MG63 (cell line): ENCODE measurements at regions not wholly inside any gene's neighbourhood (a gene's known extent, or its start where the extent isn't known, plus 50 kb on each side); places are given as distances from the start of the nearest gene placed in this dataset.
A peak's percentile ranks its signal among the peaks of the same experiment; 100 is the strongest.

Experiments used
- DNase-seq: peaks from one replicate; pipeline ENCODE4 v3.0.0-alpha.2; 2020
- H3K27me3 ChIP-seq: fragments of 250-450 bp; sonication (Bioruptor Pico); 2 replicates; pipeline ENCODE4 v1.5.1; 2020; ENCODE audit warnings: mild to moderate bottlenecking, moderate library complexity
- H3K36me3 ChIP-seq: fragments of 250-450 bp; sonication (Bioruptor Pico); 2 replicates; pipeline ENCODE4 v1.5.1; 2020; ENCODE audit warnings: mild to moderate bottlenecking, moderate library complexity
- H3K4me3 ChIP-seq: fragments of 250-450 bp; sonication (Bioruptor Pico); 2 replicates; pipeline ENCODE4 v1.5.1; 2020; ENCODE audit warnings: mild to moderate bottlenecking, moderate library complexity
- H3K9me3 ChIP-seq: fragments of 250-450 bp; sonication (Bioruptor Pico); 2 replicates; pipeline ENCODE4 v1.5.1; 2020; ENCODE audit warnings: mild to moderate bottlenecking, moderate library complexity

DNA sequence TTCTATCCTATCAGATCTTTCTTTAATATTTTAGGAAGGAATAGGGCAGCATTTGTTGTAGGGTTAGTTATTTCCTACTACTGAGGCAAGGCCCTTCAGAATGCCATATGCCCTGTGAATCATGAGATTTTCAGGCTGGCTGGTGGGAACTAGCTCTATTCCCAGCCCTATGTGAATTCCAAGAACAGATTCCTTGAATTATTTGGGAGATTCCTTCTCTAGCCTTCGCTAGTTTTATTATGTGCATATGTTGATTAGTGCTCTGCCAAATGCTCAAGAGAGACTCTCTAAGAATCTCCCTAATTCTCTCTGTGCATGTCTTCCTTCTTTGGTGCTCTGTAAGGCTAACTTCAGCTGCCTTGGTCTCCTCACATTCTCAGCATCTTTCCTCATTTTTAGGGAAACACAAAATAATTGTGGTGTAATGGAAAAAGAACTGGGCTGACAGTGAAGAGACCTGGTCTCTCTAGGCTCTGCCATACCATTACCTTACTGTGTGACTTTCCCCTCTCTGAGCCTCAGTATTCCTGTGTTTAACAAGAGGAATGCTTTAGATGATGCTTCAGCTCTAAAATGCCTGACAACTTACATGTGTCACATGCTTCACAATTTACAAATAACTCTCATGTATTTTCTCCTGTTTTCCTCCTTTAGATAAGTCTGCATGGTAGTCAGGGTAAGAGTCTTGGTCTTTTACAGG, 79.7 kb downstream of the VMA21 start:
- no peak for DNase-seq
- Histone ChIP-seq H3K36me3 (no peaks in the 10 kb centered on the region), H3K27me3 (no peaks in the 10 kb centered on the region), H3K4me3 (no peak overlapping the region), H3K9me3 (no peaks in the 10 kb centered on the region)

DNA sequence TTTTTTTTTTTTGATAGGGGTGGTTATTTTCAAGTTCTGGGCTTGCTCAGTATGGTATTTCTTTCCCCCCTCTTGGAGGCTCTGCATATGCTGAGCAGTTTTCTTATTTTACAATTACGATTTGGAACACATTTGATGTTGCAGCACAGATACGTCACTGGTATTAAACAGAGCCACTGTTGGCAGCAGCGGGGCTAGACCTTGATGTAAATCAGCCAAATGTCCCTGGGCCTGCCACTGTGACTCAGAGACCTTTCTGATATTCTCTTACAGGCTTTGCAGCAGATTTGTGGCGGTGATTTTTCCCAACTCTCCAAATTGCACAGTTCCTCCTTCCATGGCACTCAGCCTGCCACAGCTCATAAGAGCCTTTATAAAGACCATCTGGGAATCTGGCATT, 81.1 kb downstream of the VMA21 start:
- no peak for DNase-seq
- Histone ChIP-seq H3K36me3 (no peaks in the 10 kb centered on the region), H3K4me3 (no peak overlapping the region), H3K27me3 (no peaks in the 10 kb centered on the region), H3K9me3 (no peaks in the 10 kb centered on the region)

DNA sequence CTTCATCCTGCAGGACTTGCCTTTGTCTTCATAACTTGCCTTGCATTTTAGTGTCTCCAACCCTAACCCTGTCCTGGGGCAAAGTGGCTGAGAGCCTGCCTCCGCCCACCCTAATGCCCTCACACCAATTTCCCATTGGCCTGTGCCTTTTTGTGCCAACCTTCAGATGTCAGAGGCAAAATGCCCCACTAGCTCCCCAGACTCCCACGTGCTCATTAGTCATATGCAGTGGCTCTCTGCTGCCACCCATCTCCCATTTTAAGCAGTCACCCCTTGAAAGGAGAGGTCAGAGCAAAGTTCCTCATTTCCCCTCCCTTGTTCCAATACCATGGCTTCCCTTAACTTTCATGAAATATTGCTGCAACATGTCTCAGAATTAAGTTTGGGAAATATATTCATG, 74.8 kb upstream of the PASD1 start:
- Histone ChIP-seq H3K27me3 (no peaks in the 10 kb centered on the region), H3K36me3 (no peaks in the 10 kb centered on the region), H3K4me3 (no peak overlapping the region), H3K9me3 (no peaks in the 10 kb centered on the region)
- peak; percentile 17 for DNase-seq

DNA sequence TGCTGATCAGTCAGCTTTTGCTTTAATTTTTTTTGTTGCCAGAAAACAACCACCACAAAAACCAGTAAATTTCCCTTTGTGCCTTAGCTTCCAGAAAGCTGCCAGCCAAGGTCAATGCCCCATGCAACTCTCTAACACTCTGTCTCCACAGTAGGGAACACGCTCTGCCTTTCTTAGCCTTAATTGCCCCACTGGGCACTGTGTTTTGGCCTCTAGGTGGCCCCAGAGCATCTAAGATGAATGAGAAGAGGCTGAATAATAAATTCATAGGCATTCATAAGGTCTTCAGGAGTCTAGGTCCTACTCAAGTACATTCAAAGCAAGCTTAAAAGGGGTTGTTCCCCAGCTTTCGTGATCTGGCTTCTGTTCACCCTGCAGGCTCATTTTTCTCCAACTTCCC, 57.7 kb upstream of the PASD1 start:
- H3K4me3 ChIP-seq, result no peak overlapping the region
- peak; percentile 17 for DNase-seq
- no peaks in the 10 kb centered on the region for H3K36me3 ChIP-seq
- no peaks in the 10 kb centered on the region for H3K9me3 ChIP-seq
- H3K27me3 ChIP-seq, result no peaks in the 10 kb centered on the region

DNA sequence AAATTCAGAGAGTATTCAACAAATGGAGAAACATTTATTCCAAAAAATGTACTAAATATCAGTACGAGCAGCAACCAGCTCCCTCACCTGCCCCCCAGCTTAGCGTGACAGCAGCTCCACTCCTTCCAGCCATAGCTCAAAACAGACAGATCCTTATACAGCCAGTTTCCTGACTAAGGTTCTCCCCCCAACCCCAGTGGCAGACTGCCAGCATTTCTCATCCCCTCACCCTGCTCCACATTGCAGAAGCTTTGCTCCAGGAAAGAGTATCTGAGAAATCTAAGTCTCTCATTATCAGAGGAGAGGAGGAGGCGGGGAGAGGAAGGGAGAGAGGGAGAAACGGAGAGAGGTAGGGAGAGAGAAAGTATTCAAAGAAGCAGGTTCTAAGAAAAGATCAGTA, 53.3 kb upstream of the PASD1 start:
- no peak for DNase-seq
- H3K27me3 ChIP-seq, result no peaks in the 10 kb centered on the region
- no peak overlapping the region for H3K4me3 ChIP-seq
- H3K36me3 ChIP-seq, result no peaks in the 10 kb centered on the region
- no peaks in the 10 kb centered on the region for H3K9me3 ChIP-seq

DNA sequence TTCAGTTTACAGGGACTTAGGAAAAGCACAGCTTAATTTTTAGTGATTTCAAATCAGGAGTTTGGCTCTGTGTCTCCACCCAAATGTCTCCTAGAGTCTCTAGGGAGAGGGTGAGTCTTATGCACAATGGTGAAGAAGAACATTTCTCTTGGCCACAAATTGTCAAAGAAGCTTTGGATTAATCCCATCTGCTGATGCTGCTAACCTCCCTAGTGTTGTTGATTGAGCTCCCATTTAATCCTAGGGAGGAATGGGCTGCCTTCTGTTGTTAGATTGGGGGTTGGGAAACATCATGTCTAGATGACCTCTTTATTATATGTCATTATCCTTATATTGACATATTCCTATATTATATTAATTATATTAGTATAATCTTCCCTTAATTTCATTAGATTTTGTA, 50.0 kb upstream of the PASD1 start:
- no peak for DNase-seq

More for the DNA sequence above, 50.0 kb upstream of the PASD1 start:
- Histone ChIP-seq H3K36me3 (no peaks in the 10 kb centered on the region), H3K27me3 (no peaks in the 10 kb centered on the region), H3K4me3 (no peak overlapping the region), H3K9me3 (no peaks in the 10 kb centered on the region)
